Islet of Langerhans (tissue), 1 donor: ENCODE measurements at regions not wholly inside any gene's neighbourhood (a gene's known extent, or its start where the extent isn't known, plus 50 kb on each side); places are given as distances from the start of the nearest gene placed in this dataset.
"Not testable (repeated sequence)": the region's sequence is repeated elsewhere in the genome, so short reads cannot be mapped to it uniquely, and the experiment has no call there.

Source experiments
- FAIRE-seq: peaks from one replicate; lab custom pipeline; 2011; peaks lifted over from hg19 to GRCh38; lab: Jason Lieb, UNC

DNA sequence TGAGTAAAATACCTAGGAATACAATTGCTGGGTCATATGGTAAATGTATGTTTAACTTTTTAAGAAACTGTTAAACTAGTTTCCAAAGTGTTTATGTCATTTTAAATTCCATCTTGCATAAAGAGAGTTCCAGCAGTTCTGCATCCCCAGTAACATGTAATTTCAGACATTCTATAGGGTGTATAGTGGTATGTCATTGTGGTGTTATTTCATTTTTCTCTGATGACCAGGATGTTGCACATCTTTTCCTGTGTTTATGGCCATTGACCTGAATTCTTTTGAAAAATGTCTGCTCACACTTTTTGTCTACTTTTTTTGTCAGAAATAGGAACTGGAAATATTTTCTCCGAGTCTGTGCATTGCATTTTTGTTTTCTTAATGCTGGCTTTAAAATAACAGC is 128.9 kb downstream of the TMEM200A start:
- FAIRE-seq: no peak

DNA sequence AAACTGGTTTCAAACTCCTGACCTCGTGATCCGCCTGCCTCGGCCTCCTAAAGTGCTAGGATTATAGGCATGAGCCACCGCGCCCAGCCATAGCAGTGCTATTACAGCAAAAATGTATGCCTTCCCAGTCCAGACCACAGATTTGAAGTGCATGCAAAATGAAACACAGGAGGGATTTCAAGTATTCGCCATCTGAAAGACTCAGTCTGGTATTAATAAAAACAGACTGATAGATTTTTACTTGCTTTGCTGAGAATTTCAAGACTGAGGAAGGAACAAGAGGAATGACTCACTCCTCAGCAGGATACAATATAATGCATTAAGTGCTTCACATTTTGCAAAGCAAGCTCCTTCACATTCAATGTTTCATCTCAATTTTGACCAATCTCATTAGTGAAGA is 134.9 kb downstream of the TMEM200A start:
- FAIRE-seq: no peak

DNA sequence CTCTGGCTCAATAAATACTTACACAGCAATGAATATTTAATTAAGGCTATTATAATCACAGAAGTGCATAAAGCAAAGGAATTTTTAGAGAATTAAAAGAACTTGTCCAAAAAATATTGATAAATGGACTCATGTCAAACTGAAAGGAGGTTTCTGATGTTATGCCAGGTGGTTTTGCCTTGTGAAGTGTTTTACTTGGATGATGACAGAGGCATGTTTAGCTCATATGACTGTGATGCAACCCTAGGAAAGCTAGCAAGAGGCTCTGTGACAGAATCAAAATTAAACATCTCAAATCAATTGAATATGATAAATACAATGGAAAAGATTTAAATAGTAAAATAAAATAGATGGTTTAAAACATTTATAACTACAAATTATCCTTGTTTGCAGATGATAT is 137.3 kb downstream of the TMEM200A start:
- FAIRE-seq: no peak

DNA sequence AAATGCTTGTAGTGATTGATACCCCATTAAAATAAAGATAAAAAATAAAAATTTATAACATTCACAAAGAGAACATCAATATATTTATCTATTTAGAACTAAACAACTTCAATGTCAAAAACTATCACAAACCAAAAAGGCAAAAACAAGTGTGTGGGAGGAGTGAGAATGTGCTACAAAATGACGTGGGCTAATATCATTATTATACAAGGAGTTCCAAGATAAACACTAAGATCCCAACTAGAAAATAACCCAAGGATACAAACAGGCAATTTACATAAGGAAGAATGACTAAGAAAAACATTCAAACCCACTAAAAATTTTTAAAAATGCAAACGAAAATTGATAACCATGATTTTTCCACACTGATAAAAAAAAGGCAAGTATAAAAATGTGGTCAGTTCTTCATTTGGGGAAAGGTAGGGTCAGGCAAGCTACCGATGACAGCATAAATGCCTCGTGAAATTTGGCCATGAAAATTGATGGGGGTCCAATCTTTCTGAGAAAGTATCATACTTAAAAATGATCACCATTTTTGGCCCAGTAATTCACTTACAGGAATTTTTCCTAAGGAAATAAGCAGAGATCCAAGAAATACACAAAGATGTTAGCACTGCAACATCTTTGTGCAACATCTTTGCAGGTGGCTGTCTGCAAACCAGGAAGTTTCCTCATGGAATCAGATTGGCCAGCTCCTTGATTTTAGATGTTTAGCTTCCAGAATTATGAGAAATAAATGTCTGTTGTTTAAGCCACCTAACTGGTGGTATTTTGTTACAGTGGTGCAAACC is 140.2 kb downstream of the TMEM200A start:
- FAIRE-seq: no peak

DNA sequence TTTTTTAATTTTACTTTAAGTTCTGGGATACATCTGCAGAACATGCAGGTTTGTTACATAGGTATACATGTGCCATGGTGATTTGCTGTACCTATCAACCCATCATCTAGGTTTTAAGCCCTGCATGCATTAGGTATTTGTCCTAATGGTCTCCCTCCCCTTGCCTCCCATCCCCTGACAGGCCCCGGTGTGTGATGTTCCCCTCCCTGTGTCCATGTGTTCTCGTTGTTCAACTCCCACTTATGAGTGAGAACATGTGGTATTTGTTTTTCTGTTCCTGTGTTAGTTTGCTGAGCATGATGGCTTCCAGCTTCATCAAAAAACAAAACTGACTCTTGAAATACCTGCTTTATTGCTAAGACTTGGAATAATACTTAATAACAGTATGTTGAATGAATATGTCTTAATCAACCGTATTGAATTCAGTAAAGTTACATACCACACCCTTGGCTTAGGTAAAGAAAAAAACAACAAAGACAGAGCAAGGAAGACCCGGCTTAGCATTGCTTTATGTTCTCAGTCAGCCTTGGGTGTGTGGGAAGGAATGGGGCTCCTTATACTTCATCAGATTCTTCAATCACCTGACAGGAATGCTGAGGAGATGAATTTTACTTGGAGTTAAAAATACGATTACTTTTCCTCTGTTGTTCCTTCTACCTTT is 141.3 kb downstream of the TMEM200A start:
- FAIRE-seq: not testable (repeated sequence)

DNA sequence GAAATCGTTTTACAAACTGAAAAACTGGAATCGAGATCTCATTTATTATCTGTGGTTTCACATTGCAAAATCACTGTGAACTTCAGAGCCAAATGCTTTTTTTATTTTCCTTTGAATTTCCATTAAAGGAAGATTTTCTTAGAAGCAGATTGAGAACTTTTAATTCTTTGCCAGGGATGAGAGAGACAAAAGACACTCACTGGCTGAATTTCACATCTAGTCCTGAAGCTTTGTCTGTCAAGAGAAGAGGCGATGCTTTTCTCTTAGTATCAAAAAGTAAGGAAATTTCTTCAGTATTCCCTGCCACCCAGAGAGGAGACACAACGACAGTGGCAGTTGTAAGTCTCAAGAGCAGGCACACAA is 141.8 kb downstream of the TMEM200A start:
- FAIRE-seq: no peak

DNA sequence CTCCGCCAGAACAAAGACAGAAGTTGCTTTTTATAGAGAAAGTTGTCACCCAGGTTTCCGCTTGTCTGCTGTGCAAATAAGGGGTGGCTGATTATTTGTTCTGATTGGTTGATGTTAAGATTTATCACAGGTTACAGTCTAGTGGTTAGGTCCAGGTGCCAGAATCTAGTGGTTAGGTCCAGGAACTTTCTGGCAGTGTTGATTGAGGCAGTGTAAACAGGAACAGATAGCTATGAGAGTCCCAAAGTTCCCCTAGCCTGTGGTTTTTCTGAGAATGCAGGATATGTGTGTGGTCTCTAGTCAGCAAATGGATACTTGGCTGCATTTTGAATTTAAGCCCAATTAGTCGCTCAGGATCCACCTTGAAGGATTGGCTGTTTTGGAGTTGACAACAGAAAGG is 148.0 kb downstream of the TMEM200A start:
- no peak for FAIRE-seq

DNA sequence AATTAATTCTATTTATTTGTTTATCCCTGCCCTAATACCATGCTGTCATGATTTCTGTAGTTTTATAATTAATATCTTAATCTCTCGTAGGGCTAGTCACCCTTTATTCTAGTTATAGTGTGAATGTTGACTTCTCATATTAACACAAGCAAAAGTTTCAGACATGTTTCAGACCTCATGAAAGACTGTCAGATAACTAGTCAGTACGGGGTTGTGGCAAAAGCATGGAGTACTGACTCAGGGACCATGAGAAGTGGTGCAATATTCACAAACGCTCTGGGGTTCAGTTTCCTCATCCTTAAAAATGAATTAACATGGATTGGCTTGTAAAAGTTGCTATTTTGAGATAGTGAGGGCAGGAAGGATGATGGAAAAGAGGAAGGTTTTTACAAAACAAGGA is 148.9 kb downstream of the TMEM200A start:
- no peak for FAIRE-seq

DNA sequence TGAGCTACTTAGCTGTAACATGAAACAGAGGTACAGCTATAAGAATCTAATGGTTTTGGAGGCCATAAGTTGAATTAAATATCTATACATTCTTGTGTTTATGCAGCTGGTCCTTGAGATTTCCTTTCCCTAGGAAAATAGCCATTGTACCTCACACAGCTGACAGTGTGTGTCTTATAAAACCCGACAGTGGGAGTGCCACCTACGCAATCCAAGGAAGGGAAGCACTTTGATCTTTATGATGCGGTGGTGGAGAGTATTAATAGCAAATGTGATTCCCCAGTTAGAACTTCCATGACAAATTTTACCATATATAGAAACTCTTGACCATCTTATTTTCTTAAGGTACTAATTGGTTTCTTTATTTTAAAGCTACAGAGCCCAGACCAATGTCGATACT is 149.5 kb downstream of the TMEM200A start:
- no peak for FAIRE-seq

DNA sequence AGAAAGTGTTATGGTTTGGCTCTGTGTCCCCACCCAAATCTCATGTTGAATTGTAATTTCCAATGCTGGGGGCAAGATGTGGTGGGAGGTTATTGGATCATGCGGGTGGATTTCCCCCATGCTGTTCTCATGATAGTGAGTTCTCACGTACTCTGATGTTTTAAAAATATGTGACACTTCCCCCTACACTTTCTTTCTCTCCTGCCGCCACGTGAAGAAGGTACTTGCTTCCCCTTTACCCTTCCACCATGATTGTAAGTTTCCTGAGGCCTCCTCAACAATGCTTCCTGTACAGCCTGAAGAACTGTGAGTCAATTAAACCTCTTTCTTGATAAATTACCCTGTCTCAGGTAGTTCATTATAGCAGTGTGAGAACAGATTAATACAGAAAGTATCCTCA is 150.8 kb downstream of the TMEM200A start:
- FAIRE-seq: no peak

DNA sequence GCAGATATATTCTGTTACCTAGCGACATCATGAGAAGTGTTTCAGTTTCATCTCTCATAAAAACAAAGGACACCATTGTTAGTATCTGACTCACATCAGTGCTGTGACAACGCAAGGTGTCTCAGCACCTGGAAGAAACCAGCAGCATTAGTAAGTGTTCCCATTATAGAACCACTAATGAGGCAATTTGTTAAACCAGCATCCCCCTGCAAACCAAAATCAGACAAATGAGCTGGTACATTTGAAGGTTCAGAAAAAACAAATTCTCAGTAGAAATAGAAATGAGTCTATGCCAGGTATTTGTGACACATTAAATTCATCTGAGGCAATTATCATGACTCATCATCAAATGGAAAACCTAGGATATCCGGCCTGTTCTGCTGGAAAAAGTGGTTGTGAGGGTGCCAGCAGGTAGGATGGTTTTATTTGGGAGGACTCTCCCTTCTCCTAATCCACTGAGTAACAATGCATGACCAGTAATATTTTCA is 151.7 kb downstream of the TMEM200A start:
- FAIRE-seq: peak; percentile 95

DNA sequence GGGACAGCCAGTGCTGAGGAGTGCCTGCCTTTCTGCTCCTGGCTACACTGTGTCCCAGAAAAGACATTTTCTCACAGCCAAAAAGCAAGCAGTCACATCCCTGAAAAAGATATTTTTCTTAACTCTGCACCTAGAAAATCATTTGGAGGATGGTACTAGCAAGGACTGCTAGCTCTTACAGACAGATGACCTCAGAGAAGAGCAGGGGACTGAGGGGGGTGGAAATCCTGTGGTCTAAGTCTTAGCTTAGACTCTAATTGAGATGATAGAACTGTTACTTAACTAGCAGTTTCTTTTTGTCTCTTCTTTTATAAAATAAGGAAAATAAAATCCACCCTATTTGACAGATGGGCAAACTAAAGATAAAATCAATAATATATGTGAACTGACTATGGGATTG is 152.8 kb downstream of the TMEM200A start:
- no peak for FAIRE-seq

DNA sequence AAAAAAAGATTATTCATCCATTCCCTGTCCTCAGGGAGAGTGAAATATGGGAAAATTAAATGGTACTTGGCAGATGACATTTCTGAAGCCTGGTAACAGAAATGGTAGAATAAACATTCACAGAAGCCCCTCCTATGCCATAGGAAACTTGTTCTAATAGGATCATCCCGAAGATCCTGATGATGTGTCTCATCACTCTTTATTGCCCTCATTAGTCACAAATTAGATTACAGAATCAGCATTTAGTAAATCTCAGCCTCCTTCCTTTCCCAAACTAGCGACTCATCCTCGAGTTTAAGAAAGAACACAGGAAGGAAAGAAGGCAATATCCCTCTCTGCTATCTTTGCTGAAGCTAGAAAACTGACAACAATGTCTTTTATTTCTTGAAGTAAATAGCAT is 154.4 kb downstream of the TMEM200A start:
- FAIRE-seq: no peak

DNA sequence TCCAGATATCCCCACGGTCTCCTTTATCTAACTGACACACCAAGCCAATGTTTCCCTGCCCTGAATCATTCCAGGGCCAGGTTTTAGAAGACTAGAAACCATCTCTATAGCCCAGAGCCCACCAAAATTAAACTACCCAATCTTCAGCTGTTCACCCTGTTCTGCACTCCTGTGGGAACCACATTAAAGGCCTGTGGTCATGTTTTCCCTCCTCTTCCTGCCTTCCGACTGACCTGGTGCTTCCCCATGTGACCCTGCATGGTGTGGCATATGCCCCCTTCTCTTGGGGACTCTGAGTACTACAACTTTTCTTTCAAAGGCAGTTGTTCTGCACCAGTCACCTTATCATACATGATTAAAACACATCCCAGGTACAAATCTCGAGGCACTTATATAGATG is 155.0 kb downstream of the TMEM200A start:
- FAIRE-seq: no peak

DNA sequence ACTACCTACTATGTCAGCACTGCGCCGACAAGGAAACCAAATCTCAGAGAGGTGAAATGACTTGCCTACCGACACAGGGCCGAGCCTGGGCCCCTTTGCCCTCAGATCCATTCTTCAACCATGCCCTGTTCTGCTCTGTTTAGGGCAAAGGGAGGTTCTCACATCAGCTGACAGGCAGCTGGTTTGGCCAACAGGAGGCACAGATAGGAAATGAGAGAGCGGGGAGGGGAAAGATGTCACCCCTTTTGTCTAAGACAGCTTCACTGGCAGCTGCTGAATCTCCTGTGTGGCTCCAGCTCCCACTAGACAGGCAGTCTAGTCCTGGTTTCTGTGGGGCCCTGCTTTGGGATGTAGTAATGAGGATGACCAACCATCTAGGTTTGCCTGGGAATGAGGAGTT is 158.7 kb downstream of the TMEM200A start:
- no peak for FAIRE-seq

DNA sequence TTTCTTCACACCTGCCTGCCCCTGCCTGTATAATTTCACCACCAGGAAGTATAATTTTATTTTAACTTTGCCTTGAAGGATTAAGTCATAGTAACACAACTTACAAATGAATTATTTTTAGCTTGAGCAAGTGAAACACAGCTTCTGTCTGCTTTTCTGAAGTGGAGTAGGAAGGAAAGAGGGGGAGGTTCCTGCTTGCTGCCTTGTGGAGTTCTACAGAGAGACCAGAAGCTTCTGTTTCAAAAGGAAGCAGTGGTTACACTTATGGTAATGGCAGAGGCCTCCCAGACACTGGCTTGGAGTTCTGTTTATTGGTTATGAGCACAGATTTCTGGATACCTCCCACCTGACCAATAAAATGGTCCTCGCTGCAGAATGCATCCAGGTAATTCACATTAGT is 159.6 kb downstream of the TMEM200A start:
- no peak for FAIRE-seq

DNA sequence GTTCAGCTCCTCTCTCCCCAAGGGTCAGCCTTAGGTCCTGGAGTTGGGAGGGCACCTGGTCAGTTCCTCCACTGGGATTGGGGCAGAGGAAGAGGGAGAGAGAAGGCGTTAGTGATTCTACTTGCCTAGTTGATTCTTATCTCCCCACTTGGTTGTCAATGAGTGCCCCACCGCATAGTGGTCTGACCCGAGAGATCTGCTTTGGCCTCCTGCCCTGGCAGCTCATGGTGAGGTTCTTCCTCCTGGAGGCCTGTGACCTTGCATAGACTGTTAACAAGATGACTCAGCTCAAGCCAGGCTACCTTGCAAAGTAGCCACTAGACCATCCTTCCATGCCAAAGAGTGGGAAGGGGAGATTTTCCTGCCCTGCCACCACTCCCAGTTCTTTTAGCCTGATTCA is 160.6 kb downstream of the TMEM200A start:
- no peak for FAIRE-seq

DNA sequence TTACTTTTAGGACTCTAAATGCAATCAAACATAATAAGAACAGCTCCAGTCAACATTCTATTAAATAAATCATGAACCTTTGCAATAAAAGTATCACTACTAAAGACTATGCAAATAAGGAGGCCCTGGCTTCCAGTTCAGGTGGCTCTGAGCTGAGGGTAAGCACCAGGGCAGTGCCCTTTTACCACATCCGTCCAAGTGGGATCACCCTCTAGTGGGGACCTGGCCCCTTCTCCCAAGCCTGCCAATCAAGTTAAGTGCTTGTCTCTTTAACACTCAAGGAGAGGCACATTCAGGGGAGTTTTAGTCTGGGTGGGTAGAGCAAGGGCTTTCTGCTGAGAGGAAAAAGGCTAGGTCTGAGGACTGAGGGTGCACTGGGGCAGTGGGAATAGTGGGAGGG is 161.4 kb downstream of the TMEM200A start:
- FAIRE-seq: no peak

DNA sequence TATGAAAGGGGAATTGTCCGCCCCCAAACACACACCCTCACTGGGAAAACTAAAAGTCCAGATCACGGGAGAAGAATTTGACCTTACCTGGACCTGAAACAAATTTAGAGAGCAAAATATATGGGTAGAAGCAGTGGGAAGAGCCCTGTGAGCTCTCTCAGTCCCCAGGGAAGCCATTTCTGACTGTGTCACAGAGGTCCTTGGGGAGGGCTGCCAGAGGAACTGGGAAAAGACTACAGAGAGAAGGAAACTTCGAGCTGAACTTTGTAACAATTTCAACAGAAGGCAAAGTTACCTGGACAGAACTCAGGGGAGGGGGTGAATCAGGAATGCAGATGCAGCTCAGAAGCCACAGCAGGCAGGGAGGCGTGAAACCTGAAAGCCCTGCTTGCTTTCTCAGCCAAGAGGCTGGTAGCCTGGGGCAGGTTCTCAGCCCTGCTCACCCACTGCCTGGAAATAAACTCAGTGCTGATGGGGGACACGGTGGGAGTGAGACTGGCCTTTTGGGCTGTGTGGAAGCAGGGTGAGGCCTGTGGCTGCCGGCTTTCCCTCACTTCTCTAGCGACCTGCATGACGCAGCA is 163.8 kb downstream of the TMEM200A start:
- no peak for FAIRE-seq

DNA sequence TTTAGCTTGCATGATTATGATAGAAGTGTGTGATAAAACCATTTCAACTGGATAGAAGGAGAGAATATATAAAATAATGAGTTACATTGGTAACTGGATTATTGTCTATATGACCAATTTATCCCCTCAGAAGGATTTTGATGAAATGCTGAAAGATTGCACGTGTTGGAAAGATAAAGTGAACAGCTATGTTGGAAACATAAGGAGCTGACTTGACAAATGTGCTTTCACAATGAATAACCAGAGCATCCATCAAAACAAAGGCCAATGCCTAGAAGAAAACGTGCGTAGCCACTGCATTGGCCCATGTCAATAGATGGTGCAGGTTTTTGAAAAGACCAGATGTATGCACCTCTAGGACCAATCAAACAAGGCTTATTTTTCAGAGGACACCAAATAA is 168.8 kb downstream of the TMEM200A start:
- FAIRE-seq: no peak

DNA sequence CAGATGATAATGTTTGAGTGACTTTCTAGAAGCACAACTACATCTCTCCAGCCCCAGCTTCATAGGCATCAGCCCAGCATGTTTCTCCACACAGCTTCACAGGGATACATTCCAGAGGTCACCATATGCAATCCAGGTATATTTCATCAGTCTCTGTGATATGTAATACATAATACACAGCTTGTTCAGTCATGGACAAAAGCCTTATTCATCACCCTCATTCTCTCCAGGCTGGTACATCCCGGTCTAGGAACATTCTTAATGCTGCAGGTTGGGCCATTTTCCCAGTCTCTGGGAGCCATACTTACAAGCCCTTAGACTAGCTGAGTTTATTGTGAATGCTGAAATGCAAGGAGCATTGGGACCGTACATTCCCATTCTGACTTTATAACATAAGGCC is 169.4 kb downstream of the TMEM200A start:
- FAIRE-seq: no peak

DNA sequence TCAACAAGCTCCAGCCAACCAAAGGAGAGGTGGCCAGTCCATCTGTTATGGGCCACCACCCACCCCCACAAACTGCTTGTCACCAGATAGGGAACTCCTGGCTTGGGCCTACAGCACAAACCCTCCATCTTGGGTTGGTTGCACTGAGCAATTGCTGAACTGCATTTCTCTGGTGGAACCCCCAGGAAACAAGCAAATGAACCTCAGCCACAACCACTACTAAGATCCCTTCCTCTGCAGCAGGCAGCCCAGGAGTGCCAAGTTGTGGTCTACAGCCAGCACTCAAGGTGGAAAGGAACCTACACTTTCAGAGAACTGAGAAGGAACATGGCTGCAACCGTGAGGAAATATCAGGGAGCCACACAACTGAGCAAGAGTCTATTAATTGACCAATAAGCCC is 171.6 kb downstream of the TMEM200A start:
- FAIRE-seq: no peak

DNA sequence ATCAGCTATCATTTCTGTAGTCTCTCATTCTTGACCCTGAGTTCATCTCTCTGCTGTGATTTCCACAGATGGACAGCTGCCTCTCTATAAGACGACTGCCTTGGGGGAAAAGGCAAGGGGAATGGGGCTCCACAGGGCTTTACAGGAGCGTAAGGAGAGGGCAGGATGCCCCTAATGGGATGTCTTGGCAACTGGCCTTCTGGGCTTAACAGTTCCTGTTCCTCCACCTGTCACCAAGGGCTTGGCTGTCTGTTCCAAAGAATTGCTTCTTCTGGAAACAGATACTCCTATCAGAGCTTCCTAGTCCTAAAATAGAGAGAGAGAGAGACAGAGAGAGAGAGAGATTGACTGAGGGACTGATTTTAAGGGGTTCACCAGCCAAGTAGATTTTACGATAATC is 181.9 kb downstream of the TMEM200A start:
- FAIRE-seq: no peak
